HG03060 (cell line): ENCODE measurements at regions not wholly inside any gene's neighbourhood (a gene's known extent, or its start where the extent isn't known, plus 50 kb on each side); places are given as distances from the start of the nearest gene placed in this dataset.
"Not testable (repeated sequence)": the region's sequence is repeated elsewhere in the genome, so short reads cannot be mapped to it uniquely, and the experiment has no call there.

Experiments
- ATAC-seq: cut with Tn5 transposase; IDR thresholded peaks from one replicate; pipeline ENCODE4 v1.9.1; 2021; ENCODE audit warnings: low read depth, moderate number of reproducible peaks; ENCODE audit not compliant: unreplicated experiment

DNA sequence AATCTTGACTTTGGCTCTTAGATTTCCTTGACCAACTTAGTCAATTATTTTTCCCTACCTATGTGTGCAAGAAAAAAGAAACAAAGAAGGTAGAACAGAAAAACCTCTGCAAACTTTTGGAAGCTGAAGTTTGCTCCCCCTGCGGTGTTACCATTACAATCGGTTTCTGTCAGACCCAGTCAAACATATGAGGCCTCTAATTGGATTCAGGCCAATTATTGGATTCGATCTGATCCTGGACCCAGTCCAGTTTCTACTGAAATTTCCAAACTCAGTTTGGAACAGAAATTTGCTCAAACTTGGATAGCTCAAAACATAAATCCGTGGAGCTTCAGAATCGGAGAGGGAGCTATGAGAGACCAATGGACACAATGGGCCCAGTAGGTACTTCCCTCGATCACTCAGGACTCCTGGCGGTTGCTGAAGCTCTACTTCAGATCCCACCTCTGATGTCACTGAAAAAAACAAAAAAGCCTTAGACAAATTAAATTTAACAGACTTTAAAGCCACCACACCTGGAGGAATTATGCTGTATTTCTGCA lies 523.9 kb downstream of the DMRTA1 start:
- ATAC-seq: no peak

DNA sequence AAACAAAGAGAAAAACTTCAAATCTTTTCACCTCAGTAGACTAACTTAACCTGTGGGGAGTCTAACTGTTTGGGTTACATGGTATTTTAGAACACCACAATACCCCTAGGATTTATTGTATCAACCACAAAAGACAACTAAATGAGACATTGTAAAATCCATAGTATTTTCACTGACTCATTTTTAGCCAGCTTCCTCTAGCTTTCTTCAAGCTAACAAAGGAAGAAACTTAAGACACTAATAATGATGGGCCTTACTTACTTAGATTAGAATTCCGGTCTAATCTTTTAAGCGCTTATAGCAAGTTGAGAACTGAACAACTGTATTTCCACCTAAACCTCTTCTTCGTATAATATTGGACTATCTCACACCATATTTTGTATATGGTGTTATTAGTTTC lies 529.3 kb downstream of the DMRTA1 start:
- no peak for ATAC-seq

DNA sequence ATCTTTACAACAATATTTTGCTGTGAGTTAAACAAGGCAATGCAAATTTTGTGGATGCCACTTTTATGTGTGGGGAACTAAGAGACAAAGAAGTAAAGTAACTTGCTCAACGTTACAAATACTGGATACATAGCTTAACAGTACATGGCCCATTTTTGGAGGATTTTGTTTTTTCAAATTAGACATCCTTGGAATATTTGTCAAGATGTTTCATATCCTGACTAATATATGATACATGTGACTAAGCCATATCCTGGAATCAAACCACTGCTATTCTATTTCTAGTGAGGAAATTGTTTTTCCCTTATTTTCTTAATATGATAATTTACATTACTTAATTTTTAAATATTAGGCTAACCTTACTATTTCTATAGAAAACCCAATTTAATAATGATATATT lies 529.8 kb downstream of the DMRTA1 start:
- no peak for ATAC-seq

DNA sequence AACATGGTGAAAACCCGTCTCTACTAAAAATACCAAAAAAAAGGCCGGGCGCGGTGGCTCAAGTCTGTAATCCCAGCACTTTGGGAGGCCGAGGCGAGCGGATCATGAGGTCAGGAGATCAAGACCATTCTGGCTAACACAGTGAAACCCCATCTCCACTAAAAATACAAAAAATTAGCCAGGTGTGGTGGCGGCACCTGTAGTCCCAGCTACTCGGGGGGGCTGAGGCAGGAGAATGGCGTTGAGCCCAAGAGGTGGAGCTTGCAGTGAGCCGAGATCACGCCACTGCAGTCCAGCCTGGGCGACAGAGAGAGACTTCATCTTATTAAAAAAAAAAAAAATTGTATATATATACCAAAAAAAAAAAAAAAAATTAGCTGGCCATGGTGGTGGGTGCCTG lies 533.8 kb downstream of the DMRTA1 start:
- ATAC-seq: not testable (repeated sequence)

DNA sequence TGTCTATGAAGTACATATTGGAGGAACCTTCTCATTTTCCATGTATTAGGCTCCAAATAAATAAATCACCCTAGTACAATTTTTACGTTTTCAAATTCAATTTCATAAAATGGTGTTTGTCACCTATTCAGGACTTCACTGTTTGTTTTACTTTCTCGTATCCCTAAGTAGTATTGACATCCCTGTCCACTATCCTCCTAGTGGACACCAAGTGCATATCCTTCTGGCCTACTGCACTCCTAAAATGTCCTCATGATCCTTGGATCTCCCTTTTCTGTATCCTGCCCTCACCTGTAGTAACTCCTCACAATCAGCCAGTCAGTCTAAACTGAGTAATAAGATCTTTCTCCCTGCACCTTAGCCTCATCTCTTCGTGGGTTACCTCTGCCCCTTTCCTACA lies 539.9 kb downstream of the DMRTA1 start:
- ATAC-seq: no peak

DNA sequence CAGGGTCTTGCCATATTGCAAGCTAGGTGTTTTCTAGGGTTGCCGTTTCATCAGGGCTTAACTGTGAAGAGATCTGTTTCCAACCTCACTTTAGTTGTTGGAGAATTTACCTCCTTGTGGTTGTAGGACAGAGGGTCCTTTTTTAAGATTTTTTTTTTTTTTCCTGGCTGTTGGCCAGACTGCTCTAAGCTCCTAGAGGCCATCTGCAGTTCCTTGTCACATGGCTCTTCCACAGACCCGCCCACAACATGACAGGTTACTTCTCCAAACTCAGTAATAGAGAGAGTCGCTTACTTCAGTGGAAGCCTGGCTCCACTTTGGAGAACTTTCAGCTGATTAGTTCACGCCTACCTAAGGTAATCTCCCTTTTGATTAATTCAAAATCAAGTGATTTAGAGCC lies 543.7 kb downstream of the DMRTA1 start:
- no peak for ATAC-seq

DNA sequence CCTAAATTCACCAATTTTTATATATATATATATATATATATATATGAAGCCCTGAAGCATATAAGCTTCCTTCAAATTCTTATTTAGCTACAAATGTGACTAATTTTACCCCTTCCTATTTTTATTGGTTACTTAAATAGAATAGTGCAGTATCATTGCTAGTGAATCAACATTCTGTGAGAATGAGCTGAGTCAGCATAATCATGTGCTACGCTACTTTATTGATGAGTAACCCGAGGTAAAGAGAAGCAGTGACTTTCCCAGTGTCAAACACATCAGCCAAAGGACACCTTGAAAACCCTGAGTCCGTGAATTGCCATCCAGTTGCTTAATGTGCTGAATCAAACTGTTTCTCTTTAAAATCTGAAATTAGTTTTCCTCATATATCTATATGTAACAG lies 546.2 kb downstream of the DMRTA1 start:
- ATAC-seq: no peak

DNA sequence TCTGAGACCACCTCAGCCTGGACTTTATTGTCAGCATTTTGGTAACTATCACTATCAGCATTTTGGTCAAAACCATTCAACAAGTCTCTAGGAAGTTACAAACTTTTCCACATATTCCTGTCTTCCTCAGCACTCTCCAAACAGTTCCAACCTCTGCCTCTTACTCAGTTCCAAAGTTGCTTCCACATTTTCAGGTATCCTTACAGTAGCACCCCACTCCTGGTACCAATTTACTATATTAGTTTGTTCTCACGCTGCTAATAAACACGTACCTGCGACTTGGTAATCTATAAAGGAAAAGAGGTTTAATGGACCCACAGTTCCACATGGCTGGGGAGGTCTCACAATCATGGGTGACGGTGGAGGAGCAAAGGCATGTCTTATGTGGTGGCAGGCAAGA lies 551.3 kb downstream of the DMRTA1 start:
- ATAC-seq: no peak

DNA sequence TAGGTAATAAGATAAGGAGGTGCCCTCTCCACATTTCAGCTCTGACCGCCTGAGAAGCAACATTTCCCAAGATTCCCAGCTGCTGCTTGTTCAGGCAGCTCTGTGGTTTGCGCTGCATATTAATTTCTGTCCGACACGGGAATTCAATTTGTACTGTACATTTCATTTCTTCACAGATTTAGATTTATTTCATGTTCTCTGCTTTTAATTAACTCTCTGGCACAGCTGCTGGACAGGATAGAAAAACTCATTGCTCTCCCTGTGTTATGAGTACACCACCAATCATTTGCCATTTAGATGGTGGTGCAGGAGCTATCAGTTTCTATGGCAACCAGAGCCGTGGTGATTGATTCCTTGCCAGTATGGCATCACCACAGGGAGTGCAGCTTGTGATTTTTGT lies 558.5 kb downstream of the DMRTA1 start:
- ATAC-seq: no peak

DNA sequence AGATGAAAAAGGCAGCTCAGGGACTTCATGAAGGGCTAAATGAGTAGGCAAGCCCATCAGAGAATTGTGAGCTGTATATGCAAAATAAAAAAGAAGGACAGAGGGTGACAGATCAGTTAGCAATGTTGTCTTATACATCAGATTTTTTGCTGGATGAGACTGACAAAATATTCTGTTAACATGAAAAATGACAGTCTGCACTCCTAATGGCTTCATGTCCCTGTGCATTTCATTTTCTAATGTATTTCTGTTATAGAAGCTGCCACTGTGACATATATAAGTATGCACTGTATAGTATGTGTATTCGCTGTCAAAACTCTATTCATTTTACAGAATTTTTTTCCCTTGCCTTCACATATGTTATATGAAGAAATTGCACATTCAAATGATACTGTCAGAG lies 559.5 kb downstream of the DMRTA1 start:
- no peak for ATAC-seq

DNA sequence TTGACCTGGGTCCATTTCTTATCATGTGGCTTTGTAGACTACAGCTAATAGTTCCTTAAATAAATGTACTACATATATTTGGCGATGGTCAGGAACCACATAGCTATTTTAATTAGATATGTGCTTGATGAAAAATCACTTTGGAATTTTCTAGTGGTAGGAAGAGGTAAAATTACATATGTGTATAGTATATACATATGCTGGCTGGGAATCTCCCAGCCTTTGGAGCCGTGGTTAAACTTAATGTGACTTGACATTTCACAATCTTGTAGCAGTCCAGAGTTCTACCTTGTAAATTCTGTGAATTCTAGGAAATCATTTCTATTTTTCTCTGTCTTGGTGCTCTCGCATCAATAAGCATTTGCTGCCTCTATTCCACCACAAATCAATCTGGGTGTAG lies 565.0 kb downstream of the DMRTA1 start:
- no peak for ATAC-seq

DNA sequence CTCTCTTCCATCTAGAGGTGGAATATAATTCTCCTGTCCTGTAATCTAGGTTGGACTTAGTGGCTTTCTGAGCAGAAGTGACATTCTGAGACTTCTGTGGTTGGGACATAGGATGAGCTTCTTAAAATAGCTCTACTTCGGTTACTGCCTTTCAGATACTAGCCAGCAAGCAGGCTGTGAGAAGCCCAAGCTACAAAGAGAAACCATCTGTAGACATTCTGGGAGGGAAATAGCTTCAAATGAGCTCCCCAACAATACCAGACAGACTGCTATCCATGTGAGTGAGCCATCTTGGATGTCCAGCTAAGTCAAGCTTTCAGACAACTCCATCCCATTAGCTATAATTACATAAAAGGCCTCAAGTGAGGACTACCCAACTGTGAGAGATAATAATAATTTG lies 568.9 kb downstream of the DMRTA1 start:
- ATAC-seq: no peak

DNA sequence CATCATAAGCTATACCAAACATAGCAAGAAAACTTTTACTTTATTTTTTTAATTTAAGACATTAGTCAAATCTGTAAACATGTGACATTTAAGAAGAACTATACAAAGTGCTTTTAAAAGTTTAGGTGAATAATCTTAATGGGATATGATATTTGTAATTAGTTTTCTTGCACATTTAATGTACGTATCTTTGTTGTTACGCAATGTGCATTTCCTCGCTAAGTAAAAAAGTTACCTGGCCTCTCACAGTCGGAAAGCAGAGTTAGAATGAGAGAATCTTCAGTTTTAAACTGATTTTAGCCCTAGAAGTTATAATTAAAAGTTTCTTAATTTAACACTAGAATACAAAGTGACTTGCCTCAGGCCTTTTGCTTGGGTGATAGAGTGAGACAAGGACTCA lies 589.8 kb downstream of the DMRTA1 start:
- no peak for ATAC-seq

DNA sequence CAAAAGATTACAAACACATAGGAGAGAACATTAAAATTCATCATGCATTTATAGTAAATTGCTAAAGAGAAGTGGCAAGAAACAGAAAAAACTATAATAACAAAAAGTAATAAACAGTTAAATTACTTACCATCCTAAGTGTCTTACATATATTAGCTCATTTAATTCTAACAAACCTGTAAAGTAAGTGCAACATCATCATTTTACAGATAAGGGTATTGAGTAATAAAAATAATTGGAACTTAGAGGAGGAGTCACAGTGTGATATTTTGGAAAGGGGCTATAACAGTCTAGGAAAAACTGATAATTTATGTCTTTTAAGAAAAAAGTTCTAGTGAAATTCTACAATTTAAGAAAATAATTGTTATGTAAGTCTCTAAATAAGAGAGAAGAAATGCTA lies 592.8 kb downstream of the DMRTA1 start:
- no peak for ATAC-seq

DNA sequence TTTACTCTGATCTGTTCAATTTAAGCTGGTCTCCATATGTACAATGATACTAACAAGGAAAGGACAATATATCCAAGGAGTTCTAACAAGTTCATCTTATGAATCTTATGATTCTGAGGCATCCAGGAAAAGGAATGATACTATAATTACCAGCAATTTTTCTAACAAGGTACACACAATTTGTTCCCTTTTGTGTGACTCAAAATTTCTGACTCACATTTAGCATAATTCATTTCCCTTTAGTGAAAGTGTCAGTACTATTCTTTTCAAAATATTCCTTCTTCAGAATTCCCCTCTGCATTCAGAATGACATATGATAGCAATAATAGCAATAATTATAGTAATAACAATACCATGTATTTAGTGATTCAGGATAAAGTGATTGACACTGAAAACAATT lies 594.8 kb downstream of the DMRTA1 start:
- no peak for ATAC-seq

DNA sequence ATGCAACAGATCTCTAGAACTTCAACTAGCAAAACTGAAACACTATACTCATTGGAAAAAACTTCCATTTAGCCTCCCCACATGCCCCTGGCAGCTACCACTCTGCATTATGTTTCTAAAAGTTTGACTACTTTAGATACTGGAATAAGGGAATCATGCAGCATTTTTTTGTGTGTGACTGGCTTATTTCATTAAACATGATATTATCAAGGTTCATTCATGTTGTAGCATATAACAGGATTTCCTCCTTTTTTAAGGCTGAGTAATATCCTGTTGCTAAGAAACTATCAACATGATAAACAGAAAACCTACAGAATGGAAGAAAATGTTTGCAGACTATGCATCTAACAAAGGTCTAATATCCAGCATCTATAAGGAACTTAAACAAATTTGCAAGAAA lies 597.9 kb downstream of the DMRTA1 start:
- no peak for ATAC-seq

DNA sequence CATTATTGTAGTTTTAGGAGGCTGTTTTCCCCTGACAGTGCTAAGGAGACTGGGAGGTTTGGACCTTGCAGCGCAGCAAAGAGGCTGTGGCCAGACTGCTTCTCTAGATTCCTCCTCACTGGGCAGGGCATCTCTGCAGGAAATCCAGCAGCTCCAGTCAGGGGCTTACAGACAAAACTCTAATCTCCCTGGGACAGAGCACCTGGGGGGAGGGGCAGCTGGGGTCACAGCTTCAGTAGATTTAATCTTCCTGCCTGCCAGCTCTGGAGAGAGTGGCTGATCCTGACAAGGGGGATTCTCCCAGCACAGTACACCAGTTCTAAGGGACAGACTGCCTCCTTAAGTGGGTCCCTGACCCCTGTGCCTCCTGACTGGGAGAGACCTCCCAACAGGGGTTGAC lies 599.4 kb downstream of the DMRTA1 start:
- not testable (repeated sequence) for ATAC-seq

DNA sequence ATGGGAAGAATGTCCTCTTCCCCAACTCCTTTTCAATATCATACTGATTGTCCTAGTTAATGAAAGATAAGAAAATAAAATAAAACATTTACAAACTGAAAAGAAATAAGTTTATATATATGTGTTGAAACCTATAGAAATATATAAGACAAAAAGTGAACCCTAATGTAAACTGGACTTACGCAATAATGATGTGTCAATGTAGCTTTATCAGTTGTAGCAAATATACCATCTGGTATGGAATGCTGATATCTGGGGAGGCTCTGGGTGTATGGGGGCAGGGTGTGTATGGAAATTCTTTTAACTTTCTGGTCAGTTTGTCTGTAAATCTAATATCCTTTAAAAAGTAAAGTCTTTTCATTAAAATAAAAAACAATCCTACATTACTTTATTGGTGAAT lies 603.9 kb downstream of the DMRTA1 start:
- ATAC-seq: no peak

DNA sequence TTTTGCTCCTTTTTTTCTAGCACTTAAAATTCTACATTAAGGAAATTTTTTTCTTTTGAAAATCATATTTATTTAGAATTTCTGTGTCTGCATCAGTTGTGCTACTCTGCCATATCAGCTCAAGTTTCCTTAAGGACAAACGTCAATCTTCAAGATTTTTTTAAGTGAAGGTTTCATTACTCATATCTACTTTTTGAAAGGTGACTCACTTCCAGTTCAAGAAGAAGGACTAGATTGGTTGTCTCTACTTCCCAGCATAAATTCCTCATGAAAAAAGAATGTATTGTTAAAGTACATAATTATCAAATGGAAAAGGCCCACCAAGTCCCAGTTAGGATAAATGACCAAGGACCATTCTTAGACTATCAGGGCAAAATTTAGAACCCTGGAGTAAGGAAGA lies 626.5 kb downstream of the DMRTA1 start:
- no peak for ATAC-seq

DNA sequence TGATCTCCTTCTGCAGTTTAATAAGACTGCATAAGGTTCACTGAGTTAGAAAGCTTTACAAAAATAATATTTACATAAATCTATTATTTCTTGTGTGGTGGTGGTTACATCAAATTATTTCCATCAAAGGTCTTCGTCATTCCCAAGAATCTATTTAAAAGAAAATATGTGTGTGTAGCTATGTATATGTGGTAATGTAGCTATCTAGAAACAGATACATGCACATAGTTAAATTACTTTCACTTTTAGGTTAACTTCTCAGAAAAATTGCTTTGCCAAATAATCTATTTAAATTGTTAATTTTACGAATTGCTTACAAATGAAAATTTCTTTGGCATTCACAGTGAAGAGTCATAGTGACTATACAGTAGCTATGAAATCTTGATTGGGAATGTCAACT lies 633.2 kb downstream of the DMRTA1 start:
- ATAC-seq: no peak

DNA sequence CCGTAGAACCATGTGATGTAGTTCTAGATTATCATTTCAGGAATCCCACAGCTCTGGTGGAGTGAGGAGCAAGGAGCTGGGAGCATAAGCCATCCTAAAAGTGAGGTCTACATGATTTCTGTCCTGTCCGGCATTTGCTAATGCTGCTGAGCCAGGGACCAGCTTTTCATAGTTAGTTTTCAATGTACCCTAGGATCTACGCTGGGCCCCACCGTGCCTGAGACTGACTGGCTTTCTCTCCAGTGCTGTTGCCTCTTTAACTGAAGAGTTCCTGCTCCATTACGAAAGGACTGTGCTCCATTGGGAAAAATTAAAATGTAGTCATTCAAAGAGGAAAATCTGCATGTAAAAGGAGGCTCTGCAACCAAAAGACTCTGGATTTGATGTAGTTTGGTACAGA lies 634.8 kb downstream of the DMRTA1 start:
- ATAC-seq: no peak

DNA sequence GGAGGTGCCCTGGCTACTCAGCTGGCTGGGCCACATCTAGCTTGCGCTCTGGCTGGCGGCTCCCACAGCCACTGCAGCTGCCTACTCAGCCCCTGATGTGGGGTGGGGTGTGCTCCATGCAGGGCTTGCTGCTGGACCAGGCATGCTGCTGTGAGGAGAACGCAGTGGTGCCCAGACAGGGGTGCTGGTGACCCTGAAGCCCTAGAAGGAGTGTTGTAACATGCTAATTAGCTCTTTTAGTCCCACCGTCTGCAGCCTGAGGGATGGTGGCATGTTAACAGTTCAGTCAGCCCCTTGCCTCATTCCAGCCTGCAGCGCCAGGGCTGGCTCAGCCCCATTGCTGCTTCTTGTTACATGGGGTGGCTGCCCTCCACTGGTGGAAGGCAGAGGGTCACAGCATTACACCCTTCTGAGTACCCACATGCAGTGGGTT lies 642.3 kb downstream of the DMRTA1 start:
- no peak for ATAC-seq

DNA sequence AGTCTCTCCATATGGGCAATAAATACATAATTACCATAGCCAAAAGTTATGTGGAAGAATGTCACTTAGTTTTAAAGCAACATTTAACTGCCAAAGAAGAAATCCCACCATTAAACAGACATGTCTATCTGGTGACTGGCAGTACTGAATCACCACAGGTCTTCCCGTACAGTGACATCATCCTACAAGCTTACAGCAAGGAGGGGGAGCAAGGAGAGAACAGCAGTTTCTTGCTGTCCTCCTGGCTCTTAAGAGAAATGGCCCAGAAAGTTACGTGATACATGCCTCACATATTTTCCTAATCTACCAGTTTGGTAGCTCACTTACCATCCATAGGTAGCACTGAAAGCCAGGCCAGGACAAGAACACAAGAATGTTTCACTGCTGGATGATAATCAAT lies 671.0 kb downstream of the DMRTA1 start:
- no peak for ATAC-seq
